SK-N-SH (cell line): ENCODE measurements at regions not wholly inside any gene's neighbourhood (a gene's known extent, or its start where the extent isn't known, plus 50 kb on each side); places are given as distances from the start of the nearest gene placed in this dataset.

Experiments
- CTCF ChIP-seq: fragments of 200-600 bp; sonication (generic); IDR thresholded peaks from 2 replicates; pipeline ENCODE4 v1.6.1; 2017; ENCODE audit warnings: antibody characterized with exemption, mild to moderate bottlenecking, moderate library complexity
- MEF2A ChIP-seq: IDR thresholded peaks from 2 replicates; pipeline ENCODE4 v1.4.0; 2012; ENCODE audit warnings: low read depth, borderline replicate concordance
- MXI1 ChIP-seq: IDR thresholded peaks from 2 replicates; pipeline ENCODE4 v1.6.1; 2012; ENCODE audit warnings: mild to moderate bottlenecking, low read depth, low read length, improper control_type of control experiment
- POLR2AphosphoS5 ChIP-seq: IDR thresholded peaks from 2 replicates; pipeline ENCODE4 v1.6.1; 2012; ENCODE audit warnings: low read depth, low read length
- TF ChIP-seq, protein P1 (sequence below): IDR thresholded peaks from 2 replicates; pipeline ENCODE4 v1.6.1; 2012; ENCODE audit warnings: mild to moderate bottlenecking, low read depth, low read length, moderate library complexity

- no peak for TF ChIP-seq POLR2AphosphoS5
- no peak for TF ChIP-seq MXI1
- TF ChIP-seq CTCF: no peak
- TF ChIP-seq MEF2A: no peak
- TF ChIP-seq, protein P1, sequence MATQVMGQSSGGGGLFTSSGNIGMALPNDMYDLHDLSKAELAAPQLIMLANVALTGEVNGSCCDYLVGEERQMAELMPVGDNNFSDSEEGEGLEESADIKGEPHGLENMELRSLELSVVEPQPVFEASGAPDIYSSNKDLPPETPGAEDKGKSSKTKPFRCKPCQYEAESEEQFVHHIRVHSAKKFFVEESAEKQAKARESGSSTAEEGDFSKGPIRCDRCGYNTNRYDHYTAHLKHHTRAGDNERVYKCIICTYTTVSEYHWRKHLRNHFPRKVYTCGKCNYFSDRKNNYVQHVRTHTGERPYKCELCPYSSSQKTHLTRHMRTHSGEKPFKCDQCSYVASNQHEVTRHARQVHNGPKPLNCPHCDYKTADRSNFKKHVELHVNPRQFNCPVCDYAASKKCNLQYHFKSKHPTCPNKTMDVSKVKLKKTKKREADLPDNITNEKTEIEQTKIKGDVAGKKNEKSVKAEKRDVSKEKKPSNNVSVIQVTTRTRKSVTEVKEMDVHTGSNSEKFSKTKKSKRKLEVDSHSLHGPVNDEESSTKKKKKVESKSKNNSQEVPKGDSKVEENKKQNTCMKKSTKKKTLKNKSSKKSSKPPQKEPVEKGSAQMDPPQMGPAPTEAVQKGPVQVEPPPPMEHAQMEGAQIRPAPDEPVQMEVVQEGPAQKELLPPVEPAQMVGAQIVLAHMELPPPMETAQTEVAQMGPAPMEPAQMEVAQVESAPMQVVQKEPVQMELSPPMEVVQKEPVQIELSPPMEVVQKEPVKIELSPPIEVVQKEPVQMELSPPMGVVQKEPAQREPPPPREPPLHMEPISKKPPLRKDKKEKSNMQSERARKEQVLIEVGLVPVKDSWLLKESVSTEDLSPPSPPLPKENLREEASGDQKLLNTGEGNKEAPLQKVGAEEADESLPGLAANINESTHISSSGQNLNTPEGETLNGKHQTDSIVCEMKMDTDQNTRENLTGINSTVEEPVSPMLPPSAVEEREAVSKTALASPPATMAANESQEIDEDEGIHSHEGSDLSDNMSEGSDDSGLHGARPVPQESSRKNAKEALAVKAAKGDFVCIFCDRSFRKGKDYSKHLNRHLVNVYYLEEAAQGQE: no peak
These were observed 75.0 kb upstream of the RBBP8 start for GRCh38 chr18:22858121-22858520.
